GM12878 (cell line): ENCODE measurements at regions not wholly inside any gene's neighbourhood (a gene's known extent, or its start where the extent isn't known, plus 50 kb on each side); places are given as distances from the start of the nearest gene placed in this dataset.
A peak's percentile ranks its signal among the peaks of the same experiment; 100 is the strongest.

Experiments
- ATAC-seq: fragments of 200-7000 bp; cut with Tn5 transposase; 3 replicates; pipeline ENCODE4 v1.9.1; 2020; ENCODE audit warnings: mild to moderate bottlenecking, moderate library complexity
- BruUV-seq: library from RNA; stranded (reverse); fragments of 400-500 nt; replicated peaks from 2 replicates; lab custom pipeline; 2021; lab: Mats Ljungman, UMichigan
- CTCF ChIA-PET: fragments of 300-600 bp; sonication (Branson Sonifier 250); formaldehyde crosslinking; extraction: SDS; loops from one replicate; lab custom pipeline; 2021; ENCODE audit warnings: inconsistent platforms; lab: Yijun Ruan, JAX
- POLR2A ChIA-PET: fragments of 350-600 bp; formaldehyde crosslinking; extraction: SDS; loops from one replicate; lab custom pipeline; 2021; ENCODE audit warnings: inconsistent platforms; lab: Charles Lee
- RAD21 ChIA-PET: fragments of 300-600 bp; sonication (Branson Sonifier 250); formaldehyde crosslinking; loops from one replicate; lab custom pipeline; 2023; ENCODE audit warnings: antibody characterized with exemption; ENCODE audit not compliant: unreplicated experiment; lab: Charles Lee
- SMC1A ChIA-PET: fragments of 300-600 bp; sonication (Branson Sonifier 250); formaldehyde crosslinking; loops from one replicate; lab custom pipeline; 2023; ENCODE audit not compliant: unreplicated experiment, uncharacterized antibody; lab: Charles Lee
- DNase-seq: peaks from one replicate; pipeline ENCODE4 v3.0.0-alpha.2; 2011; ENCODE audit warnings: low read depth, low spot score
- FAIRE-seq: peaks from 3 replicates; lab custom pipeline; 2011; peaks lifted over from hg19 to GRCh38; lab: Jason Lieb, UNC
- H2AFZ ChIP-seq: 2 replicates; pipeline ENCODE4 v1.6.0; 2011; ENCODE audit warnings: low read depth, low read length, control low read depth; ENCODE audit not compliant: control insufficient read depth
- H3K27ac ChIP-seq: 2 replicates; pipeline ENCODE4 v1.5.1; 2011; ENCODE audit warnings: control low read depth; ENCODE audit not compliant: control insufficient read depth, insufficient read depth
- H3K27me3 ChIP-seq, 2 experiments: replicated peaks in 1 of 2; 2 replicates each; pipeline versions ENCODE4 v1.6.0 to v1.6.1; 2011; ENCODE audit warnings: low read length in 1 of 2; ENCODE audit not compliant: control insufficient read depth in 2 of 2, insufficient read depth in 2 of 2
- H3K36me3 ChIP-seq, 2 experiments: 2 replicates each; pipeline ENCODE4 v1.5.1; 2011; ENCODE audit warnings: low read length in 1 of 2; ENCODE audit not compliant: control insufficient read depth in 2 of 2, insufficient read depth in 2 of 2
- H3K4me1 ChIP-seq: 2 replicates; pipeline ENCODE4 v1.6.1; 2011; ENCODE audit warnings: mild to moderate bottlenecking, low read length, moderate library complexity, mixed read lengths; ENCODE audit not compliant: control insufficient read depth, insufficient read depth
- H3K4me2 ChIP-seq: 2 replicates; pipeline ENCODE4 v1.6.0; 2011; ENCODE audit warnings: control low read depth; ENCODE audit not compliant: control insufficient read depth, insufficient read depth
- H3K4me3 ChIP-seq: fragments of 200-600 bp; sonication (generic); 2 replicates; pipeline ENCODE4 v1.5.1; 2016
- H3K79me2 ChIP-seq: 2 replicates; pipeline ENCODE4 v1.6.0; 2011; ENCODE audit warnings: low read length; ENCODE audit not compliant: control insufficient read depth, insufficient read depth
- H3K9ac ChIP-seq: 2 replicates; pipeline ENCODE4 v1.8.0; 2011; ENCODE audit warnings: low read length, control low read depth, mixed read lengths; ENCODE audit not compliant: control insufficient read depth, insufficient read depth
- H3K9me3 ChIP-seq: replicated peaks from 3 replicates; pipeline ENCODE4 v1.5.1; 2011; ENCODE audit warnings: mild to moderate bottlenecking, low read length; ENCODE audit not compliant: control insufficient read depth, insufficient read depth
- H4K20me1 ChIP-seq: 2 replicates; pipeline ENCODE4 v1.6.0; 2011; ENCODE audit not compliant: control insufficient read depth, insufficient read depth
- WGBS: methylation state at CpG from one replicate; pipeline ENCODE4 v1.1.6; 2016; ENCODE audit warnings: low lambda C conversion rate; ENCODE audit not compliant: insufficient replicate concordance, insufficient coverage; ENCODE audit errors: missing lambda C conversion rate; 5-methylcytosine and 5-hydroxymethylcytosine counted together
- in situ Hi-C: fragments of 300-500 bp; cut with MboI; formaldehyde crosslinking; loops from 9 replicates; pipeline ENCODE4 v1.14.3; 2018; ENCODE audit warnings: mixed read lengths
- intact Hi-C: fragments of 100-400 bp; cut with micrococcal nuclease; formaldehyde crosslinking; loops from one replicate; pipeline ENCODE4 v1.14.2; 2022; ENCODE audit not compliant: unreplicated experiment
- TF ChIP-seq, protein P1 (sequence below): IDR thresholded peaks from 2 replicates; pipeline ENCODE4 v1.6.1; 2012; ENCODE audit warnings: low read depth, low read length, improper control_type of control experiment
- TF ChIP-seq, protein P2 (sequence below): fragments of 450-650 bp; IDR thresholded peaks from 2 replicates; pipeline ENCODE4 v1.6.1; 2016; ENCODE audit warnings: mild to moderate bottlenecking

DNA sequence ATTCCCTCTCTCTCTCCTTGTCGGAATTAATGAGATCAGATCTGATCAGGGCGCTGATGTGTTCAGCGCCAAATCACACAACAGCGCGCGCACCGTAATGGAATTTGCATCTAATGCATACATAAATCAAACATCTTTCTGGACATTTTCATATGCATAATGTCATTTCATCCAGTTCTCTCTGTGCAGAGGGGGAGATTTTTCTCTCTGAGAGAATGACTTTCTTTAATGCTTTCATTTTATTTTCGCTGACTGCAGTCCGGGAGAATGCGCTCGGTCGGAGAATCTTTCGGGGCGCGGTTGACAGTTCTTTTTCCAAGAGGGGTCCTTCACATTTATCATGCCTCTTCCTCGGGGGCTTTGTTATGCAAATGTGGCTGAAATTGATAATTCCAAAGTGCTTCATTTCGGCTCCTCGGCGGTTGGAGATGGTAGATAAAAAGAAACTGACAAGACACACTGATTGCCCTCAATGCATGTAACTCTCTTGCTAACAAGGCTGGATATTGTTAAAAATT, 615.9 kb downstream of the VRK1 start:
- SMC1A ChIA-PET: interaction anchor here (2.2 to 11.6 kb wide), 3 partner anchors 22 to 32 kb away, joined by 4 to 115 read pairs (median 88); no protein-coding TSS in a partner anchor
- no peaks in the 10 kb centered on the region for H3K79me2 ChIP-seq
- CTCF ChIA-PET: interaction anchor here (1.5 to 1.7 kb wide), 2 partner anchors 9 to 112 kb away, joined by 3 to 5 read pairs; no protein-coding TSS in a partner anchor
- H3K4me3 ChIP-seq: peak overlapping the region; percentile 53; the same call in 1 of the 2 replicates
- TF ChIP-seq, protein P1, sequence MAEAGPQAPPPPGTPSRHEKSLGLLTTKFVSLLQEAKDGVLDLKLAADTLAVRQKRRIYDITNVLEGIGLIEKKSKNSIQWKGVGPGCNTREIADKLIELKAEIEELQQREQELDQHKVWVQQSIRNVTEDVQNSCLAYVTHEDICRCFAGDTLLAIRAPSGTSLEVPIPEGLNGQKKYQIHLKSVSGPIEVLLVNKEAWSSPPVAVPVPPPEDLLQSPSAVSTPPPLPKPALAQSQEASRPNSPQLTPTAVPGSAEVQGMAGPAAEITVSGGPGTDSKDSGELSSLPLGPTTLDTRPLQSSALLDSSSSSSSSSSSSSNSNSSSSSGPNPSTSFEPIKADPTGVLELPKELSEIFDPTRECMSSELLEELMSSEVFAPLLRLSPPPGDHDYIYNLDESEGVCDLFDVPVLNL: no peak
- TF ChIP-seq, protein P2, sequence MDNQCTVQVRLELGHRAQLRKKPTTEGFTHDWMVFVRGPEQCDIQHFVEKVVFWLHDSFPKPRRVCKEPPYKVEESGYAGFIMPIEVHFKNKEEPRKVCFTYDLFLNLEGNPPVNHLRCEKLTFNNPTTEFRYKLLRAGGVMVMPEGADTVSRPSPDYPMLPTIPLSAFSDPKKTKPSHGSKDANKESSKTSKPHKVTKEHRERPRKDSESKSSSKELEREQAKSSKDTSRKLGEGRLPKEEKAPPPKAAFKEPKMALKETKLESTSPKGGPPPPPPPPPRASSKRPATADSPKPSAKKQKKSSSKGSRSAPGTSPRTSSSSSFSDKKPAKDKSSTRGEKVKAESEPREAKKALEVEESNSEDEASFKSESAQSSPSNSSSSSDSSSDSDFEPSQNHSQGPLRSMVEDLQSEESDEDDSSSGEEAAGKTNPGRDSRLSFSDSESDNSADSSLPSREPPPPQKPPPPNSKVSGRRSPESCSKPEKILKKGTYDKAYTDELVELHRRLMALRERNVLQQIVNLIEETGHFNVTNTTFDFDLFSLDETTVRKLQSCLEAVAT: peak; percentile 27; the same call in 1 of the 2 replicates
- RAD21 ChIA-PET: no interaction called here
- H3K9ac ChIP-seq: no peak overlapping the region
- DNase-seq: no peak
- no peaks in the 10 kb centered on the region; the same call in 2 of the 3 replicates for H3K9me3 ChIP-seq
- no peak for ATAC-seq
- peak overlapping the region; percentile 15; the same call in 1 of the 2 replicates for H2AFZ ChIP-seq
- FAIRE-seq: no peak
- peak overlapping the region; percentile 54; the same call in 1 of the 2 replicates for H3K4me2 ChIP-seq
- intact Hi-C loops: loop anchor here (2.0 to 10.0 kb wide), 3 partner anchors 30 to 292 kb away; no protein-coding TSS in a partner anchor
- no TSS peak for BruUV-seq
- peaks cover 15% of the 10 kb centered on the region for H3K4me1 ChIP-seq
- no peak overlapping the region; the same call in 1 of the 2 replicates for H3K27ac ChIP-seq
- WGBS: 24% methylated on average over 19 of the region's 19 CpGs
- H4K20me1 ChIP-seq: no peaks in the 10 kb centered on the region
- POLR2A ChIA-PET: interaction anchor here (1.1 to 1.5 kb wide), 2 partner anchors 30 to 44 kb away, joined by 3 read pairs; no protein-coding TSS in a partner anchor
- in situ Hi-C loops: no loop called here
- H3K27me3 ChIP-seq: no peaks in the 10 kb centered on the region
- H3K36me3 ChIP-seq: no peaks in the 10 kb centered on the region
